Erythroblast (primary cell): ENCODE measurements at regions not wholly inside any gene's neighbourhood (a gene's known extent, or its start where the extent isn't known, plus 50 kb on each side); places are given as distances from the start of the nearest gene placed in this dataset.

Experiments used
- GATA1 ChIP-seq: IDR thresholded peaks from 2 replicates; pipeline ENCODE4 v1.6.1; 2011; ENCODE audit warnings: low read depth, mild to moderate bottlenecking, control low read depth, low read length, moderate library complexity
- POLR2A ChIP-seq: IDR thresholded peaks from 2 replicates; pipeline ENCODE4 v1.6.1; 2011; ENCODE audit warnings: mild to moderate bottlenecking, low read length

- no peak for TF ChIP-seq POLR2A
- TF ChIP-seq GATA1 = no peak
Measured at GRCh38 chr17:53932386-53932785, 109.7 kb downstream of the KIF2B start.
